GM23338 (cell line): ENCODE measurements at regions not wholly inside any gene's neighbourhood (a gene's known extent, or its start where the extent isn't known, plus 50 kb on each side); places are given as distances from the start of the nearest gene placed in this dataset.

Experiments
- ATAC-seq: fragments of 200-7000 bp; cut with Tn5 transposase; 3 replicates; pipeline ENCODE4 v1.9.1; 2020
- DNase-seq: peaks from one replicate; pipeline ENCODE4 v3.0.0-alpha.2; 2015; ENCODE audit warnings: low spot score
- H2AFZ ChIP-seq: fragments of 200-600 bp; sonication (generic); 2 replicates; pipeline ENCODE4 v1.8.0; 2016; ENCODE audit warnings: antibody characterized with exemption, mild to moderate bottlenecking, moderate library complexity
- H3F3A ChIP-seq: fragments of 200-600 bp; sonication (generic); replicated peaks from 2 replicates; pipeline ENCODE4 v1.8.0; 2017; ENCODE audit warnings: antibody characterized with exemption, mixed run types, low read depth
- H3K27ac ChIP-seq: fragments of 200-600 bp; sonication (generic); 2 replicates; pipeline ENCODE4 v1.6.1; 2016; ENCODE audit warnings: low read depth
- H3K27me3 ChIP-seq: fragments of 200-600 bp; sonication (generic); 2 replicates; pipeline ENCODE4 v1.8.0; 2016; ENCODE audit warnings: mild to moderate bottlenecking, mixed run types, moderate library complexity; ENCODE audit not compliant: insufficient read depth
- H3K36me3 ChIP-seq: fragments of 200-600 bp; sonication (generic); 2 replicates; pipeline ENCODE4 v1.8.0; 2016; ENCODE audit warnings: mild to moderate bottlenecking; ENCODE audit not compliant: insufficient read depth
- H3K4me1 ChIP-seq: fragments of 200-600 bp; sonication (generic); 2 replicates; pipeline ENCODE4 v1.8.0; 2016; ENCODE audit warnings: mild to moderate bottlenecking, moderate library complexity; ENCODE audit not compliant: insufficient read depth
- H3K4me2 ChIP-seq: fragments of 200-600 bp; sonication (generic); 2 replicates; pipeline ENCODE4 v1.7.1; 2017; ENCODE audit warnings: mixed run types
- H3K4me3 ChIP-seq: fragments of 200-600 bp; sonication (generic); 2 replicates; pipeline ENCODE4 v1.6.1; 2016; ENCODE audit warnings: mixed run types
- H3K79me2 ChIP-seq: fragments of 200-600 bp; sonication (generic); replicated peaks from 2 replicates; pipeline ENCODE4 v1.8.0; 2017; ENCODE audit warnings: mild to moderate bottlenecking; ENCODE audit not compliant: insufficient read depth
- H3K9me2 ChIP-seq: fragments of 200-600 bp; sonication (generic); 2 replicates; pipeline ENCODE4 v1.8.0; 2017; ENCODE audit not compliant: insufficient read depth
- H4K20me1 ChIP-seq: fragments of 200-600 bp; sonication (generic); replicated peaks from 2 replicates; pipeline ENCODE4 v1.8.0; 2017; ENCODE audit warnings: mild to moderate bottlenecking; ENCODE audit not compliant: insufficient read depth
- H3K27ac Mint-ChIP-seq: 2 replicates; pipeline ENCODE4 v1.8.0; 2020; ENCODE audit warnings: inconsistent platforms, mild to moderate bottlenecking, moderate library complexity, mixed read lengths
- H3K27me3 Mint-ChIP-seq: 3 replicates; pipeline ENCODE4 v1.8.0; 2022; ENCODE audit warnings: low read depth, mild to moderate bottlenecking, moderate library complexity, mixed read lengths, inconsistent platforms; ENCODE audit not compliant: insufficient read depth, poor library complexity
- H3K36me3 Mint-ChIP-seq: 3 replicates; pipeline ENCODE4 v1.8.0; 2021; ENCODE audit warnings: low read depth, mild to moderate bottlenecking, inconsistent platforms, moderate library complexity, mixed read lengths
- H3K4me1 Mint-ChIP-seq: 3 replicates; pipeline ENCODE4 v1.8.0; 2020; ENCODE audit warnings: mild to moderate bottlenecking, inconsistent platforms, mixed read lengths
- H3K4me3 Mint-ChIP-seq: 3 replicates; pipeline ENCODE4 v1.8.0; 2021; ENCODE audit warnings: moderate library complexity, mild to moderate bottlenecking, inconsistent platforms, mixed read lengths
- H3K9me3 Mint-ChIP-seq: 3 replicates; pipeline ENCODE4 v1.8.0; 2020; ENCODE audit warnings: moderate library complexity, mild to moderate bottlenecking, inconsistent platforms, mixed read lengths
- EZH2 ChIP-seq: fragments of 200-600 bp; sonication (generic); IDR thresholded peaks from one replicate; pipeline ENCODE4 v1.8.0; 2017; ENCODE audit warnings: antibody characterized with exemption, mild to moderate bottlenecking, low read depth; ENCODE audit not compliant: unreplicated experiment
- NANOG ChIP-seq: IDR thresholded peaks from 2 replicates; pipeline ENCODE4 v1.6.1; 2016; ENCODE audit warnings: antibody characterized with exemption, borderline replicate concordance
- STAT1 ChIP-seq: IDR thresholded peaks from one replicate; pipeline ENCODE4 v1.6.1; 2016; ENCODE audit warnings: antibody characterized with exemption; ENCODE audit not compliant: unreplicated experiment
- ZNF331 ChIP-seq: fragments of 250-450 bp; sonication (Bioruptor Pico); IDR thresholded peaks from 2 replicates; pipeline ENCODE4 v1.5.0; 2020; ENCODE audit warnings: low read depth, mild to moderate bottlenecking, moderate library complexity
- ZNF462 ChIP-seq: fragments of 250-450 bp; sonication (Bioruptor Pico); IDR thresholded peaks from 2 replicates; pipeline ENCODE4 v1.5.0; 2020; ENCODE audit warnings: mild to moderate bottlenecking, moderate library complexity
- TF ChIP-seq, protein P1 (sequence below): IDR thresholded peaks from one replicate; pipeline ENCODE4 v1.6.1; 2018; ENCODE audit warnings: antibody characterized with exemption; ENCODE audit not compliant: unreplicated experiment
- TF ChIP-seq, protein P2 (sequence below), 2 experiments: fragments of 200-600 bp in 1 of 2; sonication (generic) in 1 of 2; conservative IDR thresholded peaks; 2 replicates each; pipeline versions ENCODE4 v1.5.1 to v1.6.1; 2016 to 2017; ENCODE audit warnings: antibody characterized with exemption in 2 of 2, low read depth in 2 of 2, mild to moderate bottlenecking in 2 of 2, moderate library complexity in 1 of 2

GRCh38 chr20:51163996-51164600, 141.2 kb upstream of the KCNG1 start (continued):
- TF ChIP-seq, protein P1, sequence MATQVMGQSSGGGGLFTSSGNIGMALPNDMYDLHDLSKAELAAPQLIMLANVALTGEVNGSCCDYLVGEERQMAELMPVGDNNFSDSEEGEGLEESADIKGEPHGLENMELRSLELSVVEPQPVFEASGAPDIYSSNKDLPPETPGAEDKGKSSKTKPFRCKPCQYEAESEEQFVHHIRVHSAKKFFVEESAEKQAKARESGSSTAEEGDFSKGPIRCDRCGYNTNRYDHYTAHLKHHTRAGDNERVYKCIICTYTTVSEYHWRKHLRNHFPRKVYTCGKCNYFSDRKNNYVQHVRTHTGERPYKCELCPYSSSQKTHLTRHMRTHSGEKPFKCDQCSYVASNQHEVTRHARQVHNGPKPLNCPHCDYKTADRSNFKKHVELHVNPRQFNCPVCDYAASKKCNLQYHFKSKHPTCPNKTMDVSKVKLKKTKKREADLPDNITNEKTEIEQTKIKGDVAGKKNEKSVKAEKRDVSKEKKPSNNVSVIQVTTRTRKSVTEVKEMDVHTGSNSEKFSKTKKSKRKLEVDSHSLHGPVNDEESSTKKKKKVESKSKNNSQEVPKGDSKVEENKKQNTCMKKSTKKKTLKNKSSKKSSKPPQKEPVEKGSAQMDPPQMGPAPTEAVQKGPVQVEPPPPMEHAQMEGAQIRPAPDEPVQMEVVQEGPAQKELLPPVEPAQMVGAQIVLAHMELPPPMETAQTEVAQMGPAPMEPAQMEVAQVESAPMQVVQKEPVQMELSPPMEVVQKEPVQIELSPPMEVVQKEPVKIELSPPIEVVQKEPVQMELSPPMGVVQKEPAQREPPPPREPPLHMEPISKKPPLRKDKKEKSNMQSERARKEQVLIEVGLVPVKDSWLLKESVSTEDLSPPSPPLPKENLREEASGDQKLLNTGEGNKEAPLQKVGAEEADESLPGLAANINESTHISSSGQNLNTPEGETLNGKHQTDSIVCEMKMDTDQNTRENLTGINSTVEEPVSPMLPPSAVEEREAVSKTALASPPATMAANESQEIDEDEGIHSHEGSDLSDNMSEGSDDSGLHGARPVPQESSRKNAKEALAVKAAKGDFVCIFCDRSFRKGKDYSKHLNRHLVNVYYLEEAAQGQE: no peak

GRCh38 chr20:51162015-51162414, 139.1 kb upstream of the KCNG1 start:
- H3K27me3 ChIP-seq: no peaks in the 10 kb centered on the region
- H3K27ac Mint-ChIP-seq: no peak overlapping the region
- H3K4me3 Mint-ChIP-seq: no peak overlapping the region
- no peaks in the 10 kb centered on the region; the same call in 2 of the 3 replicates for H3K9me3 Mint-ChIP-seq
- no peaks in the 10 kb centered on the region for H3F3A ChIP-seq
- DNase-seq (no peak), ATAC-seq (no peak)
- no peaks in the 10 kb centered on the region for H3K4me1 ChIP-seq
- H3K4me2 ChIP-seq: no peak overlapping the region
- H3K27ac ChIP-seq: no peak overlapping the region
- no peaks in the 10 kb centered on the region for H4K20me1 ChIP-seq
- H3K27me3 Mint-ChIP-seq: peaks cover 6% of the 10 kb centered on the region
- H3K79me2 ChIP-seq: no peaks in the 10 kb centered on the region
- no peaks in the 10 kb centered on the region for H3K36me3 Mint-ChIP-seq
- no peak overlapping the region for H3K4me3 ChIP-seq
- H2AFZ ChIP-seq: no peak overlapping the region
- no peaks in the 10 kb centered on the region; the same call in 2 of the 3 replicates for H3K4me1 Mint-ChIP-seq
- 0 out of 2 replicates have a peak, but pooled peaks cover 4% of the 10 kb centered on the region for H3K9me2 ChIP-seq
- H3K36me3 ChIP-seq: no peaks in the 10 kb centered on the region
- TF ChIP-seq, protein P1: no peak
- no peak for TF ChIP-seq ZNF331
- TF ChIP-seq, protein P2, sequence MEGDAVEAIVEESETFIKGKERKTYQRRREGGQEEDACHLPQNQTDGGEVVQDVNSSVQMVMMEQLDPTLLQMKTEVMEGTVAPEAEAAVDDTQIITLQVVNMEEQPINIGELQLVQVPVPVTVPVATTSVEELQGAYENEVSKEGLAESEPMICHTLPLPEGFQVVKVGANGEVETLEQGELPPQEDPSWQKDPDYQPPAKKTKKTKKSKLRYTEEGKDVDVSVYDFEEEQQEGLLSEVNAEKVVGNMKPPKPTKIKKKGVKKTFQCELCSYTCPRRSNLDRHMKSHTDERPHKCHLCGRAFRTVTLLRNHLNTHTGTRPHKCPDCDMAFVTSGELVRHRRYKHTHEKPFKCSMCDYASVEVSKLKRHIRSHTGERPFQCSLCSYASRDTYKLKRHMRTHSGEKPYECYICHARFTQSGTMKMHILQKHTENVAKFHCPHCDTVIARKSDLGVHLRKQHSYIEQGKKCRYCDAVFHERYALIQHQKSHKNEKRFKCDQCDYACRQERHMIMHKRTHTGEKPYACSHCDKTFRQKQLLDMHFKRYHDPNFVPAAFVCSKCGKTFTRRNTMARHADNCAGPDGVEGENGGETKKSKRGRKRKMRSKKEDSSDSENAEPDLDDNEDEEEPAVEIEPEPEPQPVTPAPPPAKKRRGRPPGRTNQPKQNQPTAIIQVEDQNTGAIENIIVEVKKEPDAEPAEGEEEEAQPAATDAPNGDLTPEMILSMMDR (conservative IDR thresholded peaks at IDR 0.05; ENCODE audit: low read depth in 2 of 2): no peak
- TF ChIP-seq ZNF462 (CRISPR knock-in tag): no peak
- TF ChIP-seq NANOG: no peak
- TF ChIP-seq EZH2: no peak
- TF ChIP-seq STAT1: no peak
